GM21786 (cell line): ENCODE measurements at regions not wholly inside any gene's neighbourhood (a gene's known extent, or its start where the extent isn't known, plus 50 kb on each side); places are given as distances from the start of the nearest gene placed in this dataset.
A peak's percentile ranks its signal among the peaks of the same experiment; 100 is the strongest.

ENCODE experiments used
- ATAC-seq: cut with Tn5 transposase; IDR thresholded peaks from one replicate; pipeline ENCODE4 v1.9.1; 2021; ENCODE audit not compliant: unreplicated experiment

- no peak for ATAC-seq
These were observed 370.4 kb downstream of the MTX2 start for GRCh38 chr2:176639671-176640070.

GRCh38 chr2:176641436-176641835 lies 372.2 kb downstream of the MTX2 start:
- no peak for ATAC-seq

DNA sequence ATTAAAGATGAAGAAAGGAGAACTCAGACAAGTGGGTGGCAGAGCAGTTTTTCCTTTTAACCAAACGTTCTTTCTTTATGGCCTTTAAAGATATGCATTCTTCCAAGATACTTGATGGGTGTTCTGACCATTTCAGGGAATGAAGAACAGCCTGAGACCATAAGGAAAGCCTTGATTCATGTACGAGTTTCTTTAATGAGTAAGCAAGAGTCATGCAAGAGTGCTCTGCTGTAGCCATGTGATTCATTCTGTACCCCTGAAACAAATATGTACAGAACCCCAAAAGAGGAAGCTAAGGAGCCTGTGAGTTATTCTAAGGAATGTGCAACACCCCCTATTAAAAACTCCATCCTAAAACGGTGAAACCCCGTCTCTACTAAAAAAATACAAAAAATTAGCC lies 372.8 kb downstream of the MTX2 start:
- no peak for ATAC-seq

- ATAC-seq: no peak
These were observed 374.4 kb downstream of the MTX2 start for GRCh38 chr2:176643646-176644045.

GRCh38 chr2:176645494-176645893 lies 376.3 kb downstream of the MTX2 start:
- no peak for ATAC-seq

DNA sequence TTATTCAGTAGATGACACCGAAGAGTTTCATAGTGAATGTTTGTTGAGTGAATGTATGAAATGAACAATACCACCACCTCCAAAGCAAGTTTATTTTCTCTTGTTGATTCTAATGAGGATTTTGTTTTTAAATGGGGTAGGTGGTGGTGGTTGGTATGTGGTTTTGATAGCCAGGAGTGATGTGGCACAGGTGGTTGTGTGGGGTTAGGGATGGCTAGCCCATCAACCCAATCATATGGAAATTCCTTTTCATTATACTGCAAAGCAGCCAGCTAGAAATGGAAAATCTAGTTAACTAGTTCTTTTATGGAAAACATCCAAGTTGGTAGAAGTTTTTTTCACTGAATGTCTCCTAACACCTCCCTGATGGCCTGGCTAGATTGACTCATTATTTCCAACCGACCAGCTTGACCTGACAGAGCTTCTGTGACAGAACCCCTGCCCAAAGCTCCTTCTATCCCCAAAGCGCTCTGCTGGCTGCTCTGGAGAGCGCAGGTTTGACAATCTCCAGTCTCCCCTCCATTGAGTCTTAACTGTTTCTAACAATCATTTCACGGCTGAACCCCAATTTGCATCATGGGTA lies 376.9 kb downstream of the MTX2 start:
- no peak for ATAC-seq

DNA sequence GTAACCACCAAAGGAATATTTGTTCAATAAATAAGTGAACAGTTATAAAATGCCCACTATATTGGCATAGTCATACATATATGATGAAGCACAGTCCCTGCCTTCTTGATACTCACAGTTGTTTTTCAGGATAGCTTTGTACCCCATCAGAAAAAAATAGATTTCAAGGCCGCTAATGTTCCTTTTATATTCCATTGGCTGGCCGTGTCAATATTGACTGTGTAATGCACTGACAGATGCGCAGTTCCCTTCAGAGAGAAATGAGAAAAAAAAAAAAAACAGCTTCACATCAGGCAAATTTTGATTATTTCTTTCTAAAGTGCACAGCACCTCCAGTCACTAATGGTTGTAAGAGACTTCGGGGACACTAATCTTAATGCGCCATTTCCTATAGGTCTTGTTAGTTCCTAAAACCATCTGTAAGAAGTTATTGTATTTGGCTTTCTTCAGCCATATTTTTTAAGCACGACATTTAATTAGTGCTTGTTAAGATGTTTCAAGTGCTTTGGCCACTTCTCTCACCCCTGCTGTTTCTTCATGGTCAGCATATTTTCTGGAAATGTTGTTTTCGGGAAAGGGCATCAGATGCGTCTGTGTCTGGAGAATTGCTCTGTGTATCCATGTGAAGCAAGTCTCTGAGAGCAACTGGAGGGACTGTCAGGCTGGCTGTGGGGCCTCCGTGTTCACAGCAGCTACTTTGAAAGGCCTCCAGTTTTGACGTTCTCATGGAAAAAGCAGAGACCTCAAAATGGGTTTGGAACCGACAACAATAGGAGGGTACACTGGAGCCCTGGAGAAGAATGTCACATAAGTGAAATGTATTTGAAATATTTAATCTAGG lies 378.3 kb downstream of the MTX2 start:
- no peak for ATAC-seq

DNA sequence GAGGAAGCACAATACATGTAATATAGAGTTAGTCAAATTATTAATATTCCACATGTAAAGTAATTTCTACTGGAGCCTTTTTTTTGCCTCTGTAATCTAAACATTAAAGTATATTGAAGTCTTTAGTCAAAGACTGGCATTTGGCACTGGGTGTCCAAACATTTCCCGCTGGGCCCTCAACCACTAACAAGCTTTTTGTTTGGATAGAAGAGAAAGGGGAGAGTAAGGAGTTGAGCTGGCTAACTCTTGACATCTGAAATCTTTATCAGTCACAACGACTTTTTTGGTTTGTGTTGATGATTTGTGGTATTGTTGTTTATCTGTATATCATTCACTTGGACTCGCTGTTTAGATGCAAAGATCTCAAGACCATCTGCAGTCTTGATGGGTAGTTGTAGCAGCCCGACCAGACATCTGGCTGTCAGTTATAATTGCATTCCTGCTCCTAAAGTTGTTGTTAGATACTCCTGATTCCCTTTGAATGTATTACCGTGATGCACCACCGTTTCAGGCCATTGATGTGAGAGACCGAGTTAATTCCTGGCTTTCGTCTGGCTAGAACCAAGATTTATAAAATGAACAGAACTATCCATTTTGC lies 379.6 kb downstream of the MTX2 start:
- no peak for ATAC-seq

- ATAC-seq: no peak
These were observed 381.0 kb downstream of the MTX2 start for GRCh38 chr2:176650104-176650837.

- ATAC-seq: no peak
These were observed 381.8 kb downstream of the MTX2 start for GRCh38 chr2:176650838-176651555.

DNA sequence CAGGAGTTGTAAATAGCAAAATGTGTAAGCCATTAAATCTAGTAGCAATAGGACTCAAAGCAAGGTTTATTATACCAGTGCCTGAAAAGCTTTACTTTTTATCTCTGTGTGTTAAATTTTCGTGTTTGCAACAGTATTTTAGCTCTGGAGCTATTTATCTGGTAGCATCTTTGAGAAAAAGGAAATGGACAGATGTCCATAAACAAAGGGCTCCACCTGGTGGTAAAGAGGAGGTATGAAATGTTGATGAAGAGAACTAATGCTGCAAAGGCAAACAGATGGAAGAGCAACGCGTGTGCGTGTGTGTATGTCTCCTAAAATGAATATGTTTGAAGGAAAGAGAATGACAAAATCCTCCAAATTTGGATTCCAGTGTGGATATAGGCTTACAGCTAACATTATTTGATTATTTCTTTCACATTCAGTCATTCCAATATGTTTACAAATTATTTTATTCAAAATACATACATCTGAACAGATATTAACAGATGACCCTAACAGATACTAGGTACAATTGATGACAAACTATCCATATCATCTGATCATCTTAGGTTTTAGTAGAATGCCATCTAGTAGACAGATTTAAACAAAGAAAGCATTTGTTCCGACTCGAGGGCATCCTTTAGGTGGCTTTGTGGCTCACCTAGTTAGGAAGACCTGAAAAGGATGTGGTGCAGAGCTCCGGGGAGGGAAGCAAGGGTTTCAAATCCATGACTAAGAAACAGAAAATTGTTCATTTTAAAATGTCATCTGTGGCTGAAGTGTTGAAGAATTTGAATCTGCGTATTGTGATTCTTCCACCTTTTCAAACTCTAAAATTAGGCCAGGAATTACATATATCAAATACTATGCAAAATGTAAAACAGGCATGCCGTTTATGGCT lies 383.3 kb downstream of the MTX2 start:
- ATAC-seq: peak; percentile 65

- peak; percentile 90 for ATAC-seq
These were observed 384.5 kb downstream of the MTX2 start for GRCh38 chr2:176653479-176654443.

GRCh38 chr2:176656038-176656775 lies 387.0 kb downstream of the MTX2 start:
- no peak for ATAC-seq

GRCh38 chr2:176656776-176657140 lies 387.5 kb downstream of the MTX2 start:
- no peak for ATAC-seq

DNA sequence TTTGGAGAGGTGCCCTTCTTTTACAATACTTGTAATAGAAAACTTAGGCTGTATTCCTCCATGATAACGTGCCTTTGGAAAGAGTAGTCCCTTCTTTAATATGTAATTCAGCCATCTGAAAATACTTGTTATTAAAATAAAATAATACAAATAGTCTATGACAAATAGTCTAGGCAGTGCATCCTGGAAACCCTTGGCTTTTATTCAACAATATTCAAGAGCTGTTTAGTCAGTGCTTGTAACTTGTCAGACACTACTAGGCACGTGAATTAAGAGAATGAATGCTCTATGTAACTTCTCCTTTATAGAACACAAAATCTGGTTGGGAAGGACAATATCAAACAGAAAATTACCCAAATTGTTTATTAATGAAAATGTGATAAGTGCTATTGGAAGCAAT lies 388.2 kb downstream of the MTX2 start:
- ATAC-seq: no peak

DNA sequence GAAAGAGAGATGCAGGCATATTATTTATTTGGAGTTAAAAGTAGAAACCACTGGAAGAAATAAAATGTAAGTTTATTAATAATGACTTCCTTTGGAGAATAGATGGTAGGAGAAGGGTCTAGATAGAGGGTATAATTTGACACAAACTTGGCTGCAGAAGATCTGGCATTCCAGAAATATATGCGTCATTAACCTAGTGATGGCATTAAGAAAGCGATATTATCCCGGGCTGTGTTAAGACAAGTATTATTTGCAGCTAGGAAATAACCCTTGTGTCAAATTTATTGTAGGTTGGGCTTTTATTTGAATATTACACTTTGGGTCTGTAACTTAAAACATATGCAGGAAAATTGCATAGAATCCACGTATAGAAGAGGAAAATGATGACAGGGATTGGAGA lies 389.5 kb downstream of the MTX2 start:
- ATAC-seq: no peak

DNA sequence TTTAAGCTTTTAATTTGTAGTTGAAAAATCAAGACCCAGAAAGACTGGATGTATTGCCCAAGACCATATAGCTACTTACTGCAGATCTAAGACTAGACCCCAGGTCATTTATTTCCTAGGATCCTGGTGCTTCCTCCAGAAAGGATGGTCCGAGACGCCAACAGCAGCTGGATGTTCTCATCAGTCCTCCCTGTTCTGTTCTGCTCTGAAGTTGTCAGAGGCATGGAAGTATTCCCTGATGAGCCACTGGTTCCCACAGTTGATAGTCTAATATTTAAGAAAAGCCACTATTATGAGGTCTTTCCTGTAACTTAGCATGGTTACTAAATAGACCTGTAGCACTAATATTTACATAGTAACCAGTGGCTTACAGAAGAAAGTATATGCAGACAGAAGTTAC lies 393.5 kb downstream of the MTX2 start:
- ATAC-seq: no peak

DNA sequence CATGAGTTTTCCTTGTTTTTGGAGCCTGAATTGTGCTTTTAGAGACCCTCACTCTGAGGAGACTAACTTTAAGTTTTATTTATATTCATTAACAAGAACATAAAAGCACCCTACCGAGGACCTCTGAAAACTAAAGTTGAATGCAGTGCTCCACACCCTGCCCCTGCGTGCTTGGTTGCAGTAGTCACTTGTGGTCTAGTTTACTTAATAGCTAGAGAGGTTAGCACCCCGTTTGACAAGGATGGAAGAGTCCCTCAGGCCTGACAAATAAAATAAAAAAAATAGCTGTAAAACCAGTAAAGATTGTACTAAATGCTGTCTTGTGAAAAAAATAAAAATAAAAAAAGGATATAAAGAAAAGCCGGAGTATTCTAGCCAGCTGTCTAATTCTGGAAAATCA lies 395.2 kb downstream of the MTX2 start:
- ATAC-seq: no peak
